H9 (cell line): ENCODE measurements at regions not wholly inside any gene's neighbourhood (a gene's known extent, or its start where the extent isn't known, plus 50 kb on each side); places are given as distances from the start of the nearest gene placed in this dataset.
A peak's percentile ranks its signal among the peaks of the same experiment; 100 is the strongest.

ENCODE experiments used
- DNase-seq: peaks from one replicate; pipeline ENCODE4 v3.0.0-alpha.2; 2017
- H2AFZ ChIP-seq: one replicate; pipeline ENCODE4 v1.6.1; 2013; ENCODE audit warnings: mild to moderate bottlenecking, low read length, control low read depth, moderate library complexity
- H2AK5ac ChIP-seq: 2 replicates; pipeline ENCODE4 v1.6.1; 2013; ENCODE audit warnings: low read length, control low read depth, mixed read lengths; ENCODE audit not compliant: insufficient read length
- H2BK120ac ChIP-seq: one replicate; pipeline ENCODE4 v1.6.1; 2013; ENCODE audit warnings: low read depth, mild to moderate bottlenecking, low read length, control low read depth, inconsistent platforms; ENCODE audit not compliant: poor library complexity, severe bottlenecking
- H2BK12ac ChIP-seq: 2 replicates; pipeline ENCODE4 v1.6.1; 2013; ENCODE audit warnings: low read length, control low read depth, mixed read lengths, low read depth; ENCODE audit not compliant: insufficient read length
- H2BK15ac ChIP-seq: 2 replicates; pipeline ENCODE4 v1.6.1; 2013; ENCODE audit warnings: low read depth, low read length, control low read depth
- H2BK20ac ChIP-seq: one replicate; pipeline ENCODE4 v1.6.1; 2013; ENCODE audit warnings: low read depth, mild to moderate bottlenecking, low read length, control low read depth, inconsistent platforms; ENCODE audit not compliant: poor library complexity, severe bottlenecking
- H2BK5ac ChIP-seq: 2 replicates; pipeline ENCODE4 v1.6.1; 2013; ENCODE audit warnings: low read length, control low read depth, mixed read lengths; ENCODE audit not compliant: insufficient read length
- H3K14ac ChIP-seq: 2 replicates; pipeline ENCODE4 v1.6.1; 2013; ENCODE audit warnings: low read length, control low read depth; ENCODE audit not compliant: insufficient read depth
- H3K18ac ChIP-seq: 2 replicates; pipeline ENCODE4 v1.6.1; 2013; ENCODE audit warnings: low read depth, mild to moderate bottlenecking, mixed read lengths, low read length, control low read depth; ENCODE audit not compliant: insufficient read length
- H3K23ac ChIP-seq: 2 replicates; pipeline ENCODE4 v1.6.1; 2013; ENCODE audit warnings: low read length, control low read depth, mixed read lengths, low read depth; ENCODE audit not compliant: insufficient read length
- H3K23me2 ChIP-seq: 2 replicates; pipeline ENCODE4 v1.6.1; 2013; ENCODE audit warnings: low read depth, mild to moderate bottlenecking, mixed read lengths, low read length, control low read depth; ENCODE audit not compliant: insufficient read length, poor library complexity, severe bottlenecking
- H3K27ac ChIP-seq: 2 replicates; pipeline ENCODE4 v1.5.1; 2013; ENCODE audit warnings: low read length, control low read depth, mixed read lengths, low read depth; ENCODE audit not compliant: insufficient read length
- H3K27me3 ChIP-seq: 2 replicates; pipeline ENCODE4 v1.6.1; 2013; ENCODE audit warnings: low read length, control low read depth, inconsistent platforms; ENCODE audit not compliant: insufficient read depth
- H3K4ac ChIP-seq: 2 replicates; pipeline ENCODE4 v1.6.1; 2013; ENCODE audit warnings: low read depth, mild to moderate bottlenecking, control low read depth, inconsistent platforms, low read length, moderate library complexity
- H3K4me1 ChIP-seq: 2 replicates; pipeline ENCODE4 v1.6.1; 2013; ENCODE audit warnings: low read length, control low read depth, inconsistent platforms; ENCODE audit not compliant: insufficient read depth
- H3K4me2 ChIP-seq: 2 replicates; pipeline ENCODE4 v1.6.1; 2013; ENCODE audit warnings: low read length, control low read depth, mixed read lengths; ENCODE audit not compliant: insufficient read length, insufficient read depth
- H3K56ac ChIP-seq: 2 replicates; pipeline ENCODE4 v1.6.1; 2013; ENCODE audit warnings: low read depth, mild to moderate bottlenecking, mixed read lengths, low read length, control low read depth; ENCODE audit not compliant: insufficient read length
- H3K79me1 ChIP-seq: 2 replicates; pipeline ENCODE4 v1.6.1; 2013; ENCODE audit warnings: low read depth, mild to moderate bottlenecking, moderate library complexity, low read length, control low read depth, inconsistent platforms; ENCODE audit not compliant: insufficient read depth, poor library complexity, severe bottlenecking
- H3K79me2 ChIP-seq: 2 replicates; pipeline ENCODE4 v1.6.1; 2013; ENCODE audit warnings: low read length, control low read depth, inconsistent platforms; ENCODE audit not compliant: insufficient read depth
- H3K9ac ChIP-seq: 2 replicates; pipeline ENCODE4 v1.6.1; 2013; ENCODE audit warnings: low read length, control low read depth, mixed read lengths; ENCODE audit not compliant: insufficient read length; ENCODE audit errors: extremely low read depth
- H3K9me3 ChIP-seq: one replicate; pipeline ENCODE4 v1.6.1; 2013; ENCODE audit warnings: low read depth, low read length, inconsistent platforms; ENCODE audit not compliant: control insufficient read depth
- H3T11ph ChIP-seq: one replicate; pipeline ENCODE4 v1.6.1; 2013; ENCODE audit warnings: mild to moderate bottlenecking, low read length, control low read depth, inconsistent platforms
- H4K20me1 ChIP-seq: one replicate; pipeline ENCODE4 v1.6.1; 2013; ENCODE audit not compliant: control insufficient read depth, insufficient read length, insufficient read depth
- H4K5ac ChIP-seq: 2 replicates; pipeline ENCODE4 v1.6.1; 2013; ENCODE audit warnings: low read depth, mild to moderate bottlenecking, mixed read lengths, low read length, control low read depth; ENCODE audit not compliant: insufficient read length
- H4K8ac ChIP-seq: replicated peaks from 2 replicates; pipeline ENCODE4 v1.6.1; 2013; ENCODE audit warnings: low read length, control low read depth, mixed read lengths, low read depth; ENCODE audit not compliant: insufficient read length
- H4K91ac ChIP-seq: 2 replicates; pipeline ENCODE4 v1.6.1; 2013; ENCODE audit warnings: low read depth, mild to moderate bottlenecking, moderate library complexity, mixed read lengths, low read length, control low read depth; ENCODE audit not compliant: insufficient read length
- H3K27ac Mint-ChIP-seq, 3 experiments: 2 replicates in 2 of 3; 3 replicates in 1 of 3; pipeline ENCODE4 v1.8.0; 2020 to 2021; ENCODE audit warnings: mixed read lengths in 3 of 3, mild to moderate bottlenecking in 1 of 3, moderate library complexity in 1 of 3
- H3K27me3 Mint-ChIP-seq: 2 replicates; pipeline ENCODE4 v1.8.0; 2021; ENCODE audit warnings: low read depth, mild to moderate bottlenecking, moderate library complexity, mixed read lengths
- H3K36me3 Mint-ChIP-seq, 3 experiments: 2 replicates in 2 of 3; 3 replicates in 1 of 3; pipeline ENCODE4 v1.8.0; 2020 to 2021; ENCODE audit warnings: low read depth in 3 of 3, mixed read lengths in 3 of 3; ENCODE audit not compliant: insufficient read depth in 1 of 3
- H3K4me1 Mint-ChIP-seq, 2 experiments: 2 replicates each; pipeline ENCODE4 v1.8.0; 2020; ENCODE audit warnings: mixed read lengths in 2 of 2
- H3K4me3 Mint-ChIP-seq, 2 experiments: 2 replicates in 1 of 2; 3 replicates in 1 of 2; pipeline ENCODE4 v1.8.0; 2020 to 2021; ENCODE audit warnings: mild to moderate bottlenecking in 2 of 2, mixed read lengths in 2 of 2, moderate library complexity in 1 of 2
- H3K9me3 Mint-ChIP-seq, 2 experiments: 2 replicates in 1 of 2; 3 replicates in 1 of 2; pipeline ENCODE4 v1.8.0; 2020; ENCODE audit warnings: mild to moderate bottlenecking in 2 of 2, mixed read lengths in 2 of 2, moderate library complexity in 1 of 2
- CTCF ChIP-seq: fragments of 200-600 bp; sonication (generic); conservative IDR thresholded peaks from 3 replicates; pipeline ENCODE4 v1.8.0; 2021; ENCODE audit warnings: antibody characterized with exemption, mild to moderate bottlenecking
- WGBS: extraction: QIAGEN DNeasy Blood & Tissue Kit; methylation state at CpG from one replicate; pipeline ENCODE4 v1.1.7; 2013; ENCODE audit warnings: missing lambda C conversion rate, low lambda C conversion rate, mixed read lengths; ENCODE audit not compliant: insufficient read length; ENCODE audit errors: extremely low coverage; 5-methylcytosine and 5-hydroxymethylcytosine counted together

- Histone ChIP-seq H2BK20ac (no peak overlapping the region), H4K8ac (no peak overlapping the region), H3K14ac (no peak overlapping the region), H2AFZ (no peak overlapping the region), H3T11ph (no peak overlapping the region), H3K4me1 (no peaks in the 10 kb centered on the region), H2BK15ac (no peak overlapping the region), H3K79me1 (no peaks in the 10 kb centered on the region), H3K9ac (no peak overlapping the region), H3K79me2 (no peaks in the 10 kb centered on the region), H3K56ac (no peak overlapping the region), H3K4ac (no peak overlapping the region), H3K27me3 (no peaks in the 10 kb centered on the region), H3K27ac (no peak overlapping the region), H4K5ac (no peak overlapping the region), H3K23ac (no peak overlapping the region), H4K91ac (no peak overlapping the region), H3K18ac (no peak overlapping the region), H2BK5ac (no peak overlapping the region), H2AK5ac (no peak overlapping the region), H3K23me2 (no peaks in the 10 kb centered on the region), H2BK120ac (no peak overlapping the region), H3K4me2 (no peak overlapping the region), H2BK12ac (no peak overlapping the region), H4K20me1 (no peaks in the 10 kb centered on the region), H3K9me3 (no peaks in the 10 kb centered on the region)
- no CpG with 5 or more reads among the region's 5 CpGs for WGBS
- Mint-ChIP-seq H3K27me3 (peaks cover 2% of the 10 kb centered on the region), H3K27ac (peak overlapping the region in 2 of 3 experiments; percentile 59 to 84; a peak in 3 of 7 replicates), H3K4me3 (no peak overlapping the region), H3K9me3 (no peaks in the 10 kb centered on the region), H3K4me1 (peaks cover 17 to 20% of the 10 kb centered on the region in 2 experiments), H3K36me3 (no peaks in the 10 kb centered on the region)
- DNase-seq, result no peak
- TF ChIP-seq CTCF, result no peak
Observed at GRCh38 chr2:60285626-60286316, 267.7 kb downstream of the BCL11A start.
